ENCODE measurements at regions not wholly inside any gene's neighbourhood (a gene's known extent, or its start where the extent isn't known, plus 50 kb on each side); places are given as distances from the start of the nearest gene placed in this dataset.
"Not testable (repeated sequence)": the region's sequence is repeated elsewhere in the genome, so short reads cannot be mapped to it uniquely, and the experiment has no call there.

GRCh38 chr14:38561657-38562056 lies 305.8 kb upstream of the CLEC14A start:
- DNase-seq, result no peak

- DNase-seq, result no peak
Observed at GRCh38 chr14:38559711-38560110, 303.8 kb upstream of the CLEC14A start.

- DNase-seq, result not testable (repeated sequence)
Observed at GRCh38 chr14:38557391-38557790, 301.5 kb upstream of the CLEC14A start.

GRCh38 chr14:38556252-38556651 lies 300.4 kb upstream of the CLEC14A start:
- no peak for DNase-seq

- no peak for DNase-seq
Observed at GRCh38 chr14:38554026-38554425, 298.1 kb upstream of the CLEC14A start.

- DNase-seq, result no peak
Observed at GRCh38 chr14:38553586-38553985, 297.7 kb upstream of the CLEC14A start.

GRCh38 chr14:38549564-38549963 lies 293.7 kb upstream of the CLEC14A start:
- DNase-seq, result no peak

GRCh38 chr14:38547961-38548490 lies 292.1 kb upstream of the CLEC14A start:
- no peak for DNase-seq

- no peak for DNase-seq
Observed at GRCh38 chr14:38546932-38547551, 291.1 kb upstream of the CLEC14A start.

GRCh38 chr14:38544776-38545175 lies 288.9 kb upstream of the CLEC14A start:
- no peak for DNase-seq

- DNase-seq, result not testable (repeated sequence)
Observed at GRCh38 chr14:38543851-38544250, 288.0 kb upstream of the CLEC14A start.

GRCh38 chr14:38538053-38538452 lies 282.2 kb upstream of the CLEC14A start:
- not testable (repeated sequence) for DNase-seq

GRCh38 chr14:38536376-38537038 lies 280.6 kb upstream of the CLEC14A start:
- no peak for DNase-seq

GRCh38 chr14:38528582-38528981 lies 272.7 kb upstream of the CLEC14A start:
- DNase-seq, result no peak

GRCh38 chr14:38527502-38527878 lies 271.6 kb upstream of the CLEC14A start:
- no peak for DNase-seq

- DNase-seq, result no peak
Observed at GRCh38 chr14:38526826-38527501, 271.1 kb upstream of the CLEC14A start.

- DNase-seq, result no peak
Observed at GRCh38 chr14:38524636-38525509, 269.0 kb upstream of the CLEC14A start.

GRCh38 chr14:38522724-38523123 lies 266.8 kb upstream of the CLEC14A start:
- no peak for DNase-seq

- no peak for DNase-seq
Observed at GRCh38 chr14:38521591-38521990, 265.7 kb upstream of the CLEC14A start.

- DNase-seq, result no peak
Observed at GRCh38 chr14:38517426-38517825, 261.5 kb upstream of the CLEC14A start.

- no peak for DNase-seq
Observed at GRCh38 chr14:38512236-38512635, 256.3 kb upstream of the CLEC14A start.

- DNase-seq, result no peak
Observed at GRCh38 chr14:38507299-38507698, 251.4 kb upstream of the CLEC14A start.

GRCh38 chr14:38505973-38506249 lies 250.0 kb upstream of the CLEC14A start:
- DNase-seq, result no peak

Data from right kidney (tissue), 1 donor.